ENCODE measurements at regions not wholly inside any gene's neighbourhood (a gene's known extent, or its start where the extent isn't known, plus 50 kb on each side); places are given as distances from the start of the nearest gene placed in this dataset.

DNA sequence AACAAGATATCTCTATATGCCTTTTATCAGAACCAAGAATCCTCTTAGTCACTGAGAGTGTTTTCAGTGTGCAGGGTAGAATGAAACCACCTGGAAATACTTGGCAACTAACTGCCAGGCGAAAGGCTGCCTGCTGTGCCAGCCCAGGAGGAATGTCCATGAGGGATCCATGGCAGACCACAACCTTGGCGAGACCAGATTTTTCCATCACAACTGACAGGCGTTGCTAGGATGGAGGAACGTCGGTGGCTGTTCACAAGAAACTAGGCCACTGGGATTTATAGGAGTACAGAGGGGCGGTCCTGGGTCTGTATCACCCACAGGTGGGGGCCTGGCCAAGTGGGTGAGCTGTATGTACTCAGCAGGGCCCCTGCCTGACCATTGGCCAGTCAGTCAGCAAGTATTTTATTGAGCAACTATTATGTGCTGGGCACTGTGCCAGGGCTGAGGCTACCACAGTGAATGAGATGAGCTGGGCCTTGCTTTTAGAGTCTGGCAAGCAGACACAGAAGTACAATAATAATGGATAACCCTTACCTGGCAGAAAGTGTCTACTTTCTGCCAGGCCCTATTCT is 199.4 kb downstream of the FOXD2 start:
- in situ Hi-C loops (cut with HindIII; ENCODE audit: low pct_unique_long_range_greater_than_20kb, low sequenced_read_pairs): no loop called here
- no peak for DNase-seq (ENCODE audit: low read depth)

- in situ Hi-C loops (cut with HindIII; ENCODE audit: low pct_unique_long_range_greater_than_20kb, low sequenced_read_pairs): no loop called here
- DNase-seq (ENCODE audit: low read depth): no peak
Observed at GRCh38 chr1:47638240-47638639, 200.4 kb downstream of the FOXD2 start.

DNA sequence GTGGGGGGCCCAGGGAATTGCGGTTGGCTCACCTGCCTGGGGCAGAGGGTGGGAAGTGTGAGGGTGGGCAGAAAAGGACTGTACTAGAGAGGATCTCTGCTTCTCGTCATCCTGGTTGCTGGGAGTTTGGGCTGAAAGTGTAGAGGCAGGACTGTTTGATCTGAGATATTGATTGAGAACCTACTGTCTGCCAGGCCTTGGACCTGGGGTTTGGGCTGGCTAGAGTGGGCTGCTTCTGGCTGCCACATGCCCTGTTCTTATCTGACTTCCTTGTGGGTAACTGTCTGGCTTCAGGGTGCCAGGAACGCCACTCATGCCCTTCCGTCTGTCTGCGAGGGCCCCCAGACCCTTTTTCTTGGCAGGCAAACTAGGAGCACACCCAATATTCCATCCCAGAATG is 200.9 kb downstream of the FOXD2 start:
- in situ Hi-C loops (cut with HindIII; ENCODE audit: low pct_unique_long_range_greater_than_20kb, low sequenced_read_pairs): no loop called here
- no peak for DNase-seq (ENCODE audit: low read depth)

GRCh38 chr1:47643306-47644211 is 205.7 kb downstream of the FOXD2 start:
- in situ Hi-C loops (cut with HindIII; ENCODE audit: low pct_unique_long_range_greater_than_20kb, low sequenced_read_pairs): no loop called here
- DNase-seq (ENCODE audit: low read depth): no peak

DNA sequence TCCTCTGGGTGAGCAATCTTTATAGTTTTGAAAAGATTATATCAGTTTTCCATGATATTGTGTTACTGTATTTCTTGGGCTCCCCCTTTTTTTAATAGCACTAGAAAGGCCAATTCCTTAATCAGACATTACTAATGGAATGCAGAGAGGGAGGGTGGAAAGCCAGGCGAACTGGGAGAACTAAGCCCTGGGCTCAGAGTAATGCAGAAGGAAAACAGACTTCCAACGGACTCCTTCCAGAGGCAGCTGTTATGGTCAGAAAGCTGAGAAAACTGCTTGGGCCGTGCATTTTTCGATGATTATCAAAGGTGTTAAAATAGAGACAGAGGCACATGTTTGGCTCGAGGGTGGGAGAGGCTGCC is 206.3 kb downstream of the FOXD2 start:
- no peak for DNase-seq (ENCODE audit: low read depth)
- in situ Hi-C loops (cut with HindIII; ENCODE audit: low pct_unique_long_range_greater_than_20kb, low sequenced_read_pairs): no loop called here

GRCh38 chr1:47645151-47645550 is 207.3 kb downstream of the FOXD2 start:
- in situ Hi-C loops (cut with HindIII; ENCODE audit: low pct_unique_long_range_greater_than_20kb, low sequenced_read_pairs): no loop called here
- DNase-seq (ENCODE audit: low read depth): no peak

DNA sequence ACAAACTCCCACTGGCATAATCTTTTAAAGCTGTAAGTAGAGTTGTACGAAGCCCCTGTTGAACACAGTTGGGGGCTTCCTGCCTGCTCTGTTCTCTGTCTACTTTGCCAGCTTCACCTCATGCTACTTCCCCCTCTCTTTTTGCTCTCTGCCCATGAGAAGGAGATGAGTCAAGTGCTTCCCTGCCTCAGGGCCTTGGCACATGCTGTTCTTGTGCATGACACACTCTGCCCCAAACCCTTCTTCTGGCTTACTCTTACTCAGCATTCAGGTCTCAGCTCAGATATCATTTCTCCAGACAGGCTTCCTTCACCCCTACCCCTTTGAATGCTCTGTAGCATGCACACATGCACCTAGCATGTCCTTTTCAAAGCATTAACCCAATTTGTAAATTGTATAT is 208.8 kb downstream of the FOXD2 start:
- in situ Hi-C loops (cut with HindIII; ENCODE audit: low pct_unique_long_range_greater_than_20kb, low sequenced_read_pairs): no loop called here
- no peak for DNase-seq (ENCODE audit: low read depth)

GRCh38 chr1:47647327-47647845 is 209.5 kb downstream of the FOXD2 start:
- DNase-seq (ENCODE audit: low read depth): no peak
- in situ Hi-C loops (cut with HindIII; ENCODE audit: low pct_unique_long_range_greater_than_20kb, low sequenced_read_pairs): no loop called here

DNA sequence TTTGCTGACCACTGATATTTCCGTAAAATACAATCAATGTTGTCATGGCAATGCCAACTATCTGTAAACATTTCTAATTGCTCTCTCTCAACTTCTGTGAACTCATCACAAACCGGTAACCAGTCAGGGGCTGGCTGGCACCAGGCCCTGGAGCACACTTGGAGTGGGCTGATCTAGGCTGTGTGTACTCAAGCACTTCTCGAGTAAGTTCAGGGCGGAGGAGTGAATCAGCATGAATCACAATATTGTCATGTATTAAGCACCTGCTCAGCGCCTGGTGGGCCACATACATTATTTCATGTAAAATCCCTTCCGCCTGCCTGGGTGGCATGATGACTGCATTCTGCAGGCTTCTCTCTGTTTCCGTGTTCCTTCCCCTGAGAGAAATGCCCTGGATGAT is 212.4 kb downstream of the FOXD2 start:
- DNase-seq (ENCODE audit: low read depth): peak; percentile 97
- in situ Hi-C loops (cut with HindIII; ENCODE audit: low pct_unique_long_range_greater_than_20kb, low sequenced_read_pairs): no loop called here

GRCh38 chr1:47650611-47651010 is 212.8 kb downstream of the FOXD2 start:
- in situ Hi-C loops (cut with HindIII; ENCODE audit: low pct_unique_long_range_greater_than_20kb, low sequenced_read_pairs): no loop called here
- DNase-seq (ENCODE audit: low read depth): no peak

GRCh38 chr1:47651311-47652089 is 213.7 kb downstream of the FOXD2 start:
- in situ Hi-C loops (cut with HindIII; ENCODE audit: low pct_unique_long_range_greater_than_20kb, low sequenced_read_pairs): no loop called here
- DNase-seq (ENCODE audit: low read depth): peak; percentile 88

- DNase-seq (ENCODE audit: low read depth): no peak
- in situ Hi-C loops (cut with HindIII; ENCODE audit: low pct_unique_long_range_greater_than_20kb, low sequenced_read_pairs): no loop called here
Observed at GRCh38 chr1:47655521-47656300, 217.9 kb downstream of the FOXD2 start.

DNA sequence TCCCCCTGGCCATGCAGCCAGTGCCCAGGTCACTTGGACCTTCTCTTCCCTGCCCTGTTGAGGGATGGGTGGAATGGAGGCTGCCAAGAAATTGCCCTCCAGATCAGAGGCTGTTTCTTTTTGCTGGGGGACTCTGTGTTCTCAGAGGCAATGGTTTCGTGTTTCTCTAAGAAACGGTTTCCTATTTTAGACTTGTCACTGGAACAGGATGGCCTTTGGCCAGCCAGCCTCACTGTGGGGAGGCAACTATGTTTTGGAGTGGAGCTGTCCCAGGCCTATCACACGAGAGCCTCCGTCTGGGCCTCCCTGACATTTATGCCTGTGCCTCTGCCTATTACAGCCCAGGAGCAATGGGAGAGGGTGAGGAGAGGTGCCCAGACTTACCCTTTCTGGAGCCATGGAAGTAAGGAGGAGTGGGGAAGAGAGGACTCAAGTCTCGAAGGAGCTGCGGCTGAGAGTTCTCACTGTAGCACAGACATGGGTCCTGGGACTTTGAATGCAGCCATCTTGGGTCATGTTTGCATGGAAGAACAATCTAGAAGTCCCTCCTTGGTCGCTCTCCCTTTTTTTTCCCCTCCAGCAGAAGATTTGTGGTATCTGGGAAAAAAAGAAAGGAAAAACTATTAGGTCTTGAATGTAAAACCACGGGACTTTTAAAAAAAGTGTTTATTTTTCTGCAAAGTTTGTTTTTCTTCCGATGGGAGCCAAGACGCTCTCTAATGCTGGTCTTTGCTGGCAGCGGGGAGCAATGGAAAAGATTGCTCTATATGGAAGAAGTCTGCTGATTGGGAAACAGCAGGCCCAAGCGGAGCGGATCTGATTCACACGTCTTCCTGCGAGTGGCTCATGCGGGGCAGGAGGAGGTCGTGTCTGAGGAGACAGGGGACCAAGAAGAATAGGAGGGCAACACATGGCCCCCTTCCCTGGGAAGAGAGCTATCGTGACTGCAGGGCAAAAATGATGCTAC is 219.2 kb downstream of the FOXD2 start:
- DNase-seq (ENCODE audit: low read depth): no peak
- in situ Hi-C loops (cut with HindIII; ENCODE audit: low pct_unique_long_range_greater_than_20kb, low sequenced_read_pairs): no loop called here

- no peak for DNase-seq (ENCODE audit: low read depth)
- in situ Hi-C loops (cut with HindIII; ENCODE audit: low pct_unique_long_range_greater_than_20kb, low sequenced_read_pairs): no loop called here
Observed at GRCh38 chr1:47658161-47658920, 220.5 kb downstream of the FOXD2 start.

- no peak for DNase-seq (ENCODE audit: low read depth)
- in situ Hi-C loops (cut with HindIII; ENCODE audit: low pct_unique_long_range_greater_than_20kb, low sequenced_read_pairs): no loop called here
Observed at GRCh38 chr1:47659146-47659545, 221.3 kb downstream of the FOXD2 start.

- no peak for DNase-seq (ENCODE audit: low read depth)
- in situ Hi-C loops (cut with HindIII; ENCODE audit: low pct_unique_long_range_greater_than_20kb, low sequenced_read_pairs): no loop called here
Observed at GRCh38 chr1:47660622-47661021, 222.8 kb downstream of the FOXD2 start.

DNA sequence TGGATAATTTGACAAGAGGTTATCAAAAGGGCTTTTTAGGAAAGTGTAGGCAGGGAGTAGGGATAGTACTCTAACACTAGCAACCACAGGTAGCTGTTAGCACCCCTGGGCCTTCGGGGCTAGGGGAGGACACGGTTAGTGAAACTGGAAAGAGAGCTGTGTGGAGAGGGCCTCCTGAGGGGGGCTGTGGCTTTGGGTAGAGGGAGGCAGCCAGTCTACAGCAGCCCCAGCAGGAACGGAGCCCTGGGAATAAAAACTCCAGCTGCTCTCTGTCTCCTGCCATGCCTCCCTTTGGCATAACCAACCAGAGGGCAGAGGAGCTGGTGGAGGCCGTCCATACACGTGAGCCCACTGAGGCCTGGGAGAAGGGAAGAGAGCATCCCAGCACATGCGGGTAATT is 223.2 kb downstream of the FOXD2 start:
- DNase-seq (ENCODE audit: low read depth): no peak
- in situ Hi-C loops (cut with HindIII; ENCODE audit: low pct_unique_long_range_greater_than_20kb, low sequenced_read_pairs): no loop called here
